Endometrium (tissue), 2 donors: ENCODE measurements at regions not wholly inside any gene's neighbourhood (a gene's known extent, or its start where the extent isn't known, plus 50 kb on each side); places are given as distances from the start of the nearest gene placed in this dataset.

Source experiments
- FAIRE-seq: peaks from 2 replicates; lab custom pipeline; 2012; peaks lifted over from hg19 to GRCh38; lab: Jason Lieb, UNC
- donor health status: control.
- donor health status: control.

- no peak for FAIRE-seq
These were observed 1678.3 kb upstream of the PCDH20 start for GRCh38 chr13:63093907-63094469.

- FAIRE-seq, result no peak
These were observed 1676.8 kb upstream of the PCDH20 start for GRCh38 chr13:63092456-63092855.

- no peak for FAIRE-seq
These were observed 1674.9 kb upstream of the PCDH20 start for GRCh38 chr13:63090524-63090923.

GRCh38 chr13:63088226-63088625 is 1672.6 kb upstream of the PCDH20 start:
- FAIRE-seq, result no peak

GRCh38 chr13:63086286-63086685 is 1670.6 kb upstream of the PCDH20 start:
- no peak for FAIRE-seq

- no peak for FAIRE-seq
These were observed 1670.2 kb upstream of the PCDH20 start for GRCh38 chr13:63085851-63086250.

- FAIRE-seq, result no peak
These were observed 1665.9 kb upstream of the PCDH20 start for GRCh38 chr13:63081400-63082014.

- FAIRE-seq, result no peak
These were observed 1659.5 kb upstream of the PCDH20 start for GRCh38 chr13:63075126-63075525.

- FAIRE-seq, result no peak
These were observed 1634.6 kb upstream of the PCDH20 start for GRCh38 chr13:63050287-63050686.

GRCh38 chr13:63048653-63049052 is 1633.0 kb upstream of the PCDH20 start:
- FAIRE-seq, result no peak

- FAIRE-seq, result no peak
These were observed 1629.1 kb upstream of the PCDH20 start for GRCh38 chr13:63044589-63045313.

- FAIRE-seq, result no peak
These were observed 1627.0 kb upstream of the PCDH20 start for GRCh38 chr13:63042686-63043085.

GRCh38 chr13:63041640-63042414 is 1626.2 kb upstream of the PCDH20 start:
- peak; percentile 53 for FAIRE-seq

- peak; percentile 80 for FAIRE-seq
These were observed 1610.7 kb upstream of the PCDH20 start for GRCh38 chr13:63026285-63026797.

GRCh38 chr13:63025741-63026140 is 1610.1 kb upstream of the PCDH20 start:
- no peak for FAIRE-seq

GRCh38 chr13:63024458-63024857 is 1608.8 kb upstream of the PCDH20 start:
- FAIRE-seq, result no peak

- FAIRE-seq, result no peak
These were observed 1596.3 kb upstream of the PCDH20 start for GRCh38 chr13:63011996-63012395.

GRCh38 chr13:63010072-63010658 is 1594.5 kb upstream of the PCDH20 start:
- no peak for FAIRE-seq

GRCh38 chr13:63005625-63006024 is 1590.0 kb upstream of the PCDH20 start:
- no peak for FAIRE-seq

GRCh38 chr13:62997696-62998095 is 1582.0 kb upstream of the PCDH20 start:
- no peak for FAIRE-seq

- no peak for FAIRE-seq
These were observed 1581.5 kb upstream of the PCDH20 start for GRCh38 chr13:62997038-62997599.

GRCh38 chr13:62973804-62974203 is 1558.2 kb upstream of the PCDH20 start:
- FAIRE-seq, result no peak
